Spleen (tissue), 7 donors: ENCODE measurements at regions not wholly inside any gene's neighbourhood (a gene's known extent, or its start where the extent isn't known, plus 50 kb on each side); places are given as distances from the start of the nearest gene placed in this dataset.
"Not testable (repeated sequence)": the region's sequence is repeated elsewhere in the genome, so short reads cannot be mapped to it uniquely, and the experiment has no call there.

ENCODE experiments used
- POLR2A ChIP-seq, 3 donors: fragments of 450-650 bp; IDR thresholded peaks; one replicate each; pipeline ENCODE4 v1.5.1; 2017; ENCODE audit warnings: antibody characterized with exemption in 3 of 3, mild to moderate bottlenecking in 1 of 3
- POLR2AphosphoS5 ChIP-seq, 3 donors: sonication (generic); formaldehyde crosslinking; IDR thresholded peaks; one replicate each; pipeline ENCODE4 v1.5.1; 2017; ENCODE audit warnings: antibody characterized with exemption in 3 of 3
- TF ChIP-seq, protein P1 (sequence below), 11 experiments: fragments of 200-600 bp in 7 of 11; fragments of 450-650 bp in 4 of 11; sonication (generic) in 4 of 11; IDR thresholded peaks in 8 of 11; conservative IDR thresholded peaks in 3 of 11; 1 replicate in 7 of 11; 2 replicates in 4 of 11; pipeline versions ENCODE4 v1.4.0 to v1.8.0; 2016 to 2021; ENCODE audit warnings: antibody characterized with exemption in 11 of 11, inconsistent platforms in 4 of 11, mild to moderate bottlenecking in 1 of 11
- donor health status: DM: no; HTN: no; CAD: no; lungs with moderate emphysema.
- donor health status: DM: no; HTN: no; CAD: no.
- donor health status: DM: no; HTN: no; CAD: no.

DNA sequence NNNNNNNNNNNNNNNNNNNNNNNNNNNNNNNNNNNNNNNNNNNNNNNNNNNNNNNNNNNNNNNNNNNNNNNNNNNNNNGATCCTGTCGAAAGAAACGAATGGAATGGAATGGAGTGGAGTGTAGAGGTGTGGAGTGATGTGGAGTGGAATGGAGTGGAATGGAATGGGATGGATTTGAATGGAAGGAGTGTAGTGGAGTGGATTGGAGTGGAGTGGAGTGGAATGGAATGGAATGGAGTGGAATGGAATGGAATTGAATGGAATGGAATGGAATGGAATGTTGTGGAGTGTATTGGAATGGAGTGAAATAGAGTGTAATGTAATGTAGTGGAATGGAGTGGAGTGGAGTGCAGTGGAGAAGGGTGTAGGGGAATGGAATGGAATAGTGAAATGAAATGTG is 1275.4 kb upstream of the TPTE start:
- TF ChIP-seq POLR2A, POLR2AphosphoS5 (IDR thresholded peaks at IDR 0.05): not testable (repeated sequence)
- TF ChIP-seq, protein P1, sequence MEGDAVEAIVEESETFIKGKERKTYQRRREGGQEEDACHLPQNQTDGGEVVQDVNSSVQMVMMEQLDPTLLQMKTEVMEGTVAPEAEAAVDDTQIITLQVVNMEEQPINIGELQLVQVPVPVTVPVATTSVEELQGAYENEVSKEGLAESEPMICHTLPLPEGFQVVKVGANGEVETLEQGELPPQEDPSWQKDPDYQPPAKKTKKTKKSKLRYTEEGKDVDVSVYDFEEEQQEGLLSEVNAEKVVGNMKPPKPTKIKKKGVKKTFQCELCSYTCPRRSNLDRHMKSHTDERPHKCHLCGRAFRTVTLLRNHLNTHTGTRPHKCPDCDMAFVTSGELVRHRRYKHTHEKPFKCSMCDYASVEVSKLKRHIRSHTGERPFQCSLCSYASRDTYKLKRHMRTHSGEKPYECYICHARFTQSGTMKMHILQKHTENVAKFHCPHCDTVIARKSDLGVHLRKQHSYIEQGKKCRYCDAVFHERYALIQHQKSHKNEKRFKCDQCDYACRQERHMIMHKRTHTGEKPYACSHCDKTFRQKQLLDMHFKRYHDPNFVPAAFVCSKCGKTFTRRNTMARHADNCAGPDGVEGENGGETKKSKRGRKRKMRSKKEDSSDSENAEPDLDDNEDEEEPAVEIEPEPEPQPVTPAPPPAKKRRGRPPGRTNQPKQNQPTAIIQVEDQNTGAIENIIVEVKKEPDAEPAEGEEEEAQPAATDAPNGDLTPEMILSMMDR (IDR thresholded peaks at IDR 0.05 in 8 of 11, conservative IDR thresholded peaks at IDR 0.05 in 3 of 11), result not testable (repeated sequence)
